ENCODE measurements at regions not wholly inside any gene's neighbourhood (a gene's known extent, or its start where the extent isn't known, plus 50 kb on each side); places are given as distances from the start of the nearest gene placed in this dataset.

DNA sequence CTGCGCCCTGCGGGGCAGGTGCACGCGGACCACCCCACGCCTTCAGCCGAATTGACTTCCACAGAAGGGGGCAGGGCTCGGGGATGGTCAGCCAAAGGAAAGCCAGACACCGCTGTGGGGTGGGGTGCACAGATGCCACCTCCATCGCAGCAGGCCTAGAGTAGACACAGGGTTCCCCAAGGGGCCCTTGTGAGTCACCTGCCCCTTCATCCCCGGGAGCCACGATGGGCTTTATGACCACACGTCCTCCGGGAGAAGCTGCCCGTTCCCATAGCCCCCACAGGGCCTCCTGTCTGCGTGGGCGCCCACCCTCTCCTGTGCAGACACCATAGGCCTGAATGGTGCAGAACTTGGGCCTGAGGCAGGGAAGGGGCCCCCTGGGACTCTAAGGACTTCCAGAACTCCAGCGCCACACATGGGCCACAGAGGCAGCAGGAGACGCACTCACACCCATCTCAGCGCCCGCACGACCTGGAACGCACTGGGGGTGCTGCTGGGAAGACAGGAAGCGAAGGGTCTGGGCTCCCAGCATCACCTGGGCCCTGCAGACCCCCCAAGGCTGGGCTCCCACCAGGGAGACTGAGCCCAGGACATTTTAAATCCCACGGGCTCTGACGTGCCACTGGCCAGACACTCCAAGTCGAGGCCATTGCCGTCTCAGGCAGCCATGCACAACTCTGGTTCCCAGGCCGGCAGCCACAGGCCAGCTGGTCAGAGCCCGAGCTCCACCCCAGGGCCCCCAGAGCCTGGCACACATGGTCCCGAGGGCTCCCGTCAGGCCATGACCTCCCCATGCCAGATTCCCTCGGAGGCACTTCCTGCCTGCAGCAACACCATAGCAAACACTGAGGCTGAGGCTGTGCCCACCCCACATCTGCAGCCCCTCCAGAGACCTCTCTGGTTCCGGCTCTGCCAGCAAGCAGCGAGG, 134.2 kb downstream of the DLL1 start:
- Histone ChIP-seq H3K27me3 (ENCODE audit: insufficient read depth, low read length) (peaks cover 8% of the 10 kb centered on the region), H3K9me3 (ENCODE audit: low read depth, low read length) (no peaks in the 10 kb centered on the region), H3K4me1 (ENCODE audit: insufficient read depth, low read length) (peaks cover 4% of the 10 kb centered on the region), H3K4me3 (ENCODE audit: low read length) (no peak overlapping the region)

DNA sequence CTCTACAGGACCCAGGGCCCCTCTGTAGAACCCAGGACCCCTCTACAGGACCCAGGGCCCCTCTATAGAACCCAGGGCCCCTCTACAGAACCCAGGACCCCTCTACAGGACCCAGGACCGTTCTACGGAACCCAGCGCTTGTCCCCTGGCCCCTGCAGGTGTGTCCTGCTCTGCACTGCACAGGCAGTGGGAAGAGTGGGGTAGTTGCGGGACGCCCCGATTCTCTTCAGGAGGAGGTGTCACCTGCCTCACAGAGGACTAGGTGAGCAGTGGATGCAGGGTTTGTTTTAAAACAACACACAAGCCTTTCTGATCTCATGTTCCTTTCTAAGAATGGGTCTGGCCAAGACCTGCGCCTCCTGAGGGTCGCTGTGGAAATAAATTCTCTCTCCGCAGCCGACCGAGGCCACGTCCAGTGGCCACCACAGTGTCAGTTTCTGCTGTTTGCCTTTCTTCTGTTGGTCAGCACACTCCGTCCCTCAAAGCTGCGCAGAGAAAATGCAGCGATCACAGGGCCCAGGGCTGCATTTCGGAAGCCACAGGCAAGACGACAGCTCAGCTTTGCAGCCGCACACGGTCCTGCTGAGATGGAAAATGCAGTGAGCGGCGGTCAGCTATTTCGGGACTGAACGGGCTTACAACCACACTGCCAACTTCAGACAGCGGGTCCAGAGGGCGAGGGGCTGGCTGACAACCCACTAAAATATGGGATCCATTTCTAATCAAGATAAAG, 135.2 kb downstream of the DLL1 start:
- Histone ChIP-seq H3K9me3 (ENCODE audit: low read depth, low read length) (no peaks in the 10 kb centered on the region), H3K27me3 (ENCODE audit: insufficient read depth, low read length) (peaks cover 8% of the 10 kb centered on the region), H3K4me3 (ENCODE audit: low read length) (no peak overlapping the region), H3K4me1 (ENCODE audit: insufficient read depth, low read length) (peaks cover 6% of the 10 kb centered on the region)

DNA sequence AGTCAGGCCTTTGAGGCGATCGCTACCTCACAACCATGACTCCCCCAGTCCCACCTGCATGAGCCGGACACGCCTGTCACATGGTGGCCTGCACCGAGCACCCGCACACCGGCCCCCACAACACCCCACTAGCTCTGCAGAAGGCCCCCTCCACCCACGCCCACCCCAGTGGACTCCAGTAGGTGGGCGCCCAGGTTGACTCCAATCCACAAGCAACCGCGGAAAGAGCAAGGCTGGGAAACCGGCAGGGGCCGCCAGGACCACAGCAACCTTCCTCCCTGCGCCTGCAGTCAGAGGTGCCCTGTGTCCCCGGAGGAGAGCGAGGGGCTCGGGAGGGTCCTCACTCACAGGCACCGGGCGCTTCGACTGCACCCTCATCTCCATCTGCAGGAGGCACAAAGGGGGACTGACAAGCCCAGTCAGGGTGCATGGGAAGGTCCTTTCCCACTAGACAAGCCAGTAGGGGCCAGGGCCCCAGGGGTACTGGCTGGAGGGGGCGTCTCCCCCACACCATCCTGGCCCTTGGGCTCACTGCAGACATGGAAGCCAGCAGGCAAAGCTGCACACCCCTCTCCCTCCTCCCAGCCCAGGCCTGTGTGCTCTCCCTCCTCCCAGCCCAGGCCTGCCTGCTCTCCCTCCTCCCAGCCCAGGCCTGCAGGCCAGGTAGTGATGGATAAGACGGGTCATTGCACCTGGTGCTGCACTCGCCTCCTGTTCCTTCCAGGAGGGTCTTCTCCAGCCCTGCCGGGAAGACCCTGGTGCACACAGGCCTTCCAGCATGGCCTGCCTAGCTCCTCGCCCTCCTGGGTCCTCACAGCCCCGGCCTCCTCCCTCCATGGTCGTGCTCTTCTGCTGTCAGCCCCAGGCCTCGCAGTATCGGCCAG, 137.2 kb downstream of the DLL1 start:
- peaks cover 10% of the 10 kb centered on the region for H3K4me1 ChIP-seq (ENCODE audit: insufficient read depth, low read length)
- H3K4me3 ChIP-seq (ENCODE audit: low read length) = no peak overlapping the region
- no peaks in the 10 kb centered on the region for H3K9me3 ChIP-seq (ENCODE audit: low read depth, low read length)
- H3K27me3 ChIP-seq (ENCODE audit: insufficient read depth, low read length) = peaks cover 8% of the 10 kb centered on the region

GRCh38 chr6:170152989-170153388, 137.9 kb downstream of the DLL1 start:
- peaks cover 8% of the 10 kb centered on the region for H3K27me3 ChIP-seq (ENCODE audit: insufficient read depth, low read length)
- no peak overlapping the region for H3K4me3 ChIP-seq (ENCODE audit: low read length)
- H3K4me1 ChIP-seq (ENCODE audit: insufficient read depth, low read length) = peaks cover 17% of the 10 kb centered on the region
- no peaks in the 10 kb centered on the region for H3K9me3 ChIP-seq (ENCODE audit: low read depth, low read length)

DNA sequence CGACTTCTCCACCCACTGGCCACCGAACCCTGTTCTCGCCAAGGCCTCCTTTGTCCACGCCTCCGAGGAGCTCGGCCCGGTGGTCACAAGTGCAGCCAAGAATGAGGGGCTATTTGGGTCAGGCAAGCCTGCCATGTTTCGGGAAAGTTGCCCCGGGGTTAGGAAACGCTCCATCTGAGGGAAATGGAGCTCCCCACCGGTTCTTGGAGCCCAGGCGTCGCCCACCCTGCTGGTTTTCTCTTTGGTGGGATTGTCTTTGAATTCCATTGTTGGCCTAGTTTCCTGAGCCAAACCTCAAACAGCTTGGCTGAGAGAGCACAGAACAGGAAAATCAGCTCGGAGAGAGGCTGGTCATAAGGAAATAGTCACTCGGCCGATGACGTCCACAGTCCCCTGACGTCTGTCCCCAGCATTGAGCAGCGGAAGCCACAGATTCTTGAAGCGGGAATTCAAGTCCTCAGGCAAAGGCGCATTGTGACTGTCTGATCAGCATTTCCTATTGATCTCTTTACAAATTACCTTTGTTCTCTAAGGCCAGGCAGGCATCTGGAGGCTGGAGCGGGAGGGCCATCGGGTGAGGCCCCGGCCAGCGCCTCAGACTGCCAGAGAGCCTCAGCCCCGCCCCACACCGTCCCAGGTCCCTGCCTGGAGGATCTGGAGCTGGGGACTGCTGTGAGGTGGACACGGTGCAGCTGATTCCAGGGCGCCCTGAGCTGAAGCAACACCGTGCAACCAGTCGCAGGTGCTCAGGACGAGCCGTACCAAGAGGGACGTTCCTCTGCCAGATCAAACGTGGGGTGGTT, 138.6 kb downstream of the DLL1 start:
- Histone ChIP-seq H3K4me3 (ENCODE audit: low read length) (no peak overlapping the region), H3K9me3 (ENCODE audit: low read depth, low read length) (no peaks in the 10 kb centered on the region), H3K4me1 (ENCODE audit: insufficient read depth, low read length) (peaks cover 22% of the 10 kb centered on the region), H3K27me3 (ENCODE audit: insufficient read depth, low read length) (peaks cover 8% of the 10 kb centered on the region)

GRCh38 chr6:170151804-170152123, 139.1 kb downstream of the DLL1 start:
- Histone ChIP-seq H3K4me3 (ENCODE audit: low read length) (no peak overlapping the region), H3K9me3 (ENCODE audit: low read depth, low read length) (no peaks in the 10 kb centered on the region), H3K27me3 (ENCODE audit: insufficient read depth, low read length) (peaks cover 8% of the 10 kb centered on the region), H3K4me1 (ENCODE audit: insufficient read depth, low read length) (peaks cover 22% of the 10 kb centered on the region)

- Histone ChIP-seq H3K4me1 (ENCODE audit: insufficient read depth, low read length) (peaks cover 22% of the 10 kb centered on the region), H3K27me3 (ENCODE audit: insufficient read depth, low read length) (peaks cover 8% of the 10 kb centered on the region), H3K9me3 (ENCODE audit: low read depth, low read length) (no peaks in the 10 kb centered on the region), H3K4me3 (ENCODE audit: low read length) (no peak overlapping the region)
Measured at GRCh38 chr6:170151321-170151771, 139.5 kb downstream of the DLL1 start.

- no peak overlapping the region for H3K4me3 ChIP-seq (ENCODE audit: low read length)
- peaks cover 22% of the 10 kb centered on the region for H3K4me1 ChIP-seq (ENCODE audit: insufficient read depth, low read length)
- no peaks in the 10 kb centered on the region for H3K9me3 ChIP-seq (ENCODE audit: low read depth, low read length)
- peaks cover 8% of the 10 kb centered on the region for H3K27me3 ChIP-seq (ENCODE audit: insufficient read depth, low read length)
Measured at GRCh38 chr6:170150590-170150945, 140.3 kb downstream of the DLL1 start.

DNA sequence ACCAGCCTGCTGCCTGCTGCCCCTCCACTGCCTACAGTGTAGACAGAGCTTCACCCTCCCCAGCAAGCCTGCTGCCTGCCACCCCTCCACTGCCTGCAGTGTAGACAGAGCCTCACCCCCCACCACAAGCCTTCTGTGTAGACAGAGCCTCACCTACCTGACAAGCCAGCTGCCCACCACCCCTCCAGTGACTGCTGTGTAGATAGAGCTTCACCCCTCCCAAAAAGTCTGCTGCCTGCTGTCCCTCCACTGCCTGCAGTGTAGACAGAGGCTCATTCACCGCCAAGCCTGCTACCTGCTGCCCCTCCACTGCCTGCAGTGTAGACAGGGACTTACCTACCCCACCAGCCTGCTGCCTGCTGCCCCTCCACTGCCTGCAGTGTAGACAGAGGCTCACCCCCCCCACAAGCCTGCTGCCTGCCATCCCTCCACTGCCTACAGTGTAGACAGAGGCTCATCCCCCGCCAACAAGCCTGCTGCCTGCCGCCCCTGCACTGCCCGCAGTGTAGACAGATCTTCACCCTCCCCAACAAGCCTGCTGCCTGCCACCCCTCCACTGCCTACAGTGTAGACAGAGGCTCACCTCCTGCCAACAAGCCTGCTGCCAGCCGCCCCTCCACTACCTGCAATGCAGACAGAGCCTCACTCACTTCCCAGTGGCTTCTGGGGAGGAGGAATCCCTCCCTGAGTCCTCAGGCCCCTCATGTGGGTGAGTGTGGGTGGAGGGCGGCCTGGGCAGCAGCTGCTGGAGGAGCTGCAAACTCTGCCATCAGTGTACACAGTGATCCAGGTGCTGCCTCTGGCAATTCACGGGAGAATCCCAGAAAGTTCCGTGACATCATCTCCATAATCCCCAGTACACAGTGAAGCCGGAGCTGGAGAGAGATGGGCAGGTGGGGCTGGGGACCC, 140.9 kb downstream of the DLL1 start:
- Histone ChIP-seq H3K9me3 (ENCODE audit: low read depth, low read length) (peaks cover under 1% of the 10 kb centered on the region), H3K27me3 (ENCODE audit: insufficient read depth, low read length) (peaks cover 8% of the 10 kb centered on the region), H3K4me3 (ENCODE audit: low read length) (no peak overlapping the region), H3K4me1 (ENCODE audit: insufficient read depth, low read length) (peaks cover 22% of the 10 kb centered on the region)

DNA sequence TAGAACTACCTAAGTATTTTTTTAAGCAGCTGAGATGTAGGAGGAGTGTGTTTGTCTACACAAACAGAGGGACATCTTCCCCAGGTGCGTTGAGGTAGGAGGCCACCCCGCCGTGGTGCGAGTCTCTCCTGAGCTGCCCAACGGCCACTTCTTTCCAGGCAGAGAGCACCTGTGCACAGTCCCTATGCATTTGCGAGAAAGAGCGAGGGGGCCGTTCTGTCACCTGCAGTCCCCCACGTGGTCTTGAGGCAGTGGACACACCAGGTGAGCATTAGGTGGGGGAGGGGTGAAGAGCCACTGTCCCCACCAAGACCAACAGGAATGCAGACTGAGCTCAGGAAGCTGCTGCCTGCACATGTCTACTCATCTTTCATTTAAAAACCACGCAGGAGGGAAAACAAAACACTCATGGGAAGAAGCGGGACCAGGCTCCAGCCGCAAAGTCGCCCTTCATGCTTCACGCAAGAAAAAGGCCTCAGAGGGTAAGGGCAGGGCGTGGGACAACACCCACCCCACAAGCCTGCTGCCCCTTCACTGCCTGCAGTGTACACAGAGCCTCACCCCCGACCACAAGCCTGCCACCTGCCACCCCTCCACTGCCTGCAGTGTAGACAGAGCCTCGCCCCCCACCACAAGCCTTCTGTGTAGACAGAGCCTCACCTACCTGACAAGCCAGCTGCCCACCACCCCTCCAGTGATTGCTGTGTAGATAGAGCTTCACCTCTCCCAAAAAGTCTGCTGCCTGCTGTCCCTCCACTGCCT, 142.0 kb downstream of the DLL1 start:
- Histone ChIP-seq H3K27me3 (ENCODE audit: insufficient read depth, low read length) (peaks cover 8% of the 10 kb centered on the region), H3K9me3 (ENCODE audit: low read depth, low read length) (peaks cover 10% of the 10 kb centered on the region), H3K4me1 (ENCODE audit: insufficient read depth, low read length) (peaks cover 22% of the 10 kb centered on the region), H3K4me3 (ENCODE audit: low read length) (no peak overlapping the region)

DNA sequence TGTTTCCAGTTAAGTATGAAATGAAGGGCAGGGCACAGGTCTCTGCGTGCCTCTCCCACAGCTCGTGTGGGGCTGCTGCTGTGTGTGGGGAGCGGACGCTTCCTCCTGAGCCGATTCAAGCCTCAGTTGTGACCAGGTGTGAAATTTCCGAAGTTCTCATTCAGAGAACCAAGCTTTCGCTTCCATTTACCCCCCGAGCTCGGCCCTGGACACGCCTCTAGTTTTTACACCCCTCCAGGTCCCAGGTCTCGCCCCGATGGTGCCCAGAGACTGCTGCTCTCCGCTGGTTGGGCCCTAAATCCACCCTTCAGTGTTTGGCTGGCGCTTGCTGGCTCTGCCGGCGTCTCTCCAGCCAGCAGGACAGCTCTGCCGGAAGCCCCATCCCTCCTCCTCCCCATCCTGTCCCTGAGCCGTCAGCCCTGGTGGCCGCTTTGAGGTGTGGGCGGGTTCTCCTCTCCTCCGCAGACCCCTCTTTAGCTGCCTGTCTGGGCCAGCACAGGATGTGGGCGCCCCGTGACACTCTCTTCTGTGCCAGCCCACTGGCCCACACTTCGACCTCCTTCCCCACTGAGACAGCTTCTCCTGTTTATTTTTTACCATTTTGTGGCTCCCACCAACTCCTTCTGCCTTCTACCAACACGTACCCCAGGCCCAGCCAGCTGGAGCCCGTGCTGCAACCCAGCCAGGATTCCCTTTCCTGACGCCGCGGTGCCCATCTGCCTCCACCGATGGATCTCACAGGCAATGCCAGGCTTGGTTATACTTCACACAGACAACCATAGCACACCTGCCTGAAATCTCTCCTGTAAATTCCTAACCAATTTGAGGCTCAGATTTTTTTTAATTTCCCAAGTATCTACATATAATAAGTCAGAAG, 142.8 kb downstream of the DLL1 start:
- H3K4me1 ChIP-seq (ENCODE audit: insufficient read depth, low read length) = peaks cover 22% of the 10 kb centered on the region
- H3K4me3 ChIP-seq (ENCODE audit: low read length) = no peak overlapping the region
- peaks cover 10% of the 10 kb centered on the region for H3K9me3 ChIP-seq (ENCODE audit: low read depth, low read length)
- H3K27me3 ChIP-seq (ENCODE audit: insufficient read depth, low read length) = peaks cover 8% of the 10 kb centered on the region

- Histone ChIP-seq H3K4me3 (ENCODE audit: low read length) (no peak overlapping the region), H3K27me3 (ENCODE audit: insufficient read depth, low read length) (peaks cover 5% of the 10 kb centered on the region), H3K4me1 (ENCODE audit: insufficient read depth, low read length) (peaks cover 22% of the 10 kb centered on the region), H3K9me3 (ENCODE audit: low read depth, low read length) (peaks cover 10% of the 10 kb centered on the region)
Measured at GRCh38 chr6:170147056-170147787, 143.7 kb downstream of the DLL1 start.

All from mononuclear cell (primary cell).